NT2/D1 (cell line): ENCODE measurements at regions not wholly inside any gene's neighbourhood (a gene's known extent, or its start where the extent isn't known, plus 50 kb on each side); places are given as distances from the start of the nearest gene placed in this dataset.

Source experiments
- SUZ12 ChIP-seq: IDR thresholded peaks from 2 replicates; pipeline ENCODE4 v1.6.1; 2011; ENCODE audit not compliant: insufficient read length, insufficient read depth; ENCODE audit errors: extremely low read depth
- YY1 ChIP-seq: IDR thresholded peaks from 2 replicates; pipeline ENCODE4 v1.6.1; 2011; ENCODE audit not compliant: insufficient read length, insufficient read depth
- ZNF274 ChIP-seq: IDR thresholded peaks from 2 replicates; pipeline ENCODE4 v1.6.1; 2011; ENCODE audit warnings: mild to moderate bottlenecking, low read depth, low read length

GRCh38 chr1:5742801-5743200, 249.4 kb downstream of the NPHP4 start:
- no peak for TF ChIP-seq YY1
- TF ChIP-seq ZNF274 = no peak
- TF ChIP-seq SUZ12 = no peak
